BE2C (cell line): ENCODE measurements at regions not wholly inside any gene's neighbourhood (a gene's known extent, or its start where the extent isn't known, plus 50 kb on each side); places are given as distances from the start of the nearest gene placed in this dataset.
A peak's percentile ranks its signal among the peaks of the same experiment; 100 is the strongest.

Experiments used
- DNase-seq: peaks from one replicate; pipeline ENCODE4 v3.0.0-alpha.2; 2020
- H3K27me3 ChIP-seq: fragments of 250-450 bp; sonication (Bioruptor Pico); 2 replicates; pipeline ENCODE4 v1.5.1; 2020; ENCODE audit warnings: mild to moderate bottlenecking
- H3K36me3 ChIP-seq: fragments of 250-450 bp; sonication (Bioruptor Pico); 2 replicates; pipeline ENCODE4 v1.5.1; 2020; ENCODE audit warnings: mild to moderate bottlenecking
- H3K4me1 ChIP-seq: fragments of 250-450 bp; sonication (Bioruptor Pico); 2 replicates; pipeline ENCODE4 v1.5.1; 2020
- H3K4me3 ChIP-seq: 2 replicates; pipeline ENCODE4 v1.5.1; 2011; ENCODE audit warnings: low read depth, low read length
- H3K9me3 ChIP-seq: fragments of 250-450 bp; sonication (Bioruptor Pico); 2 replicates; pipeline ENCODE4 v1.5.1; 2020
- CTCF ChIP-seq: IDR thresholded peaks from 2 replicates; pipeline ENCODE4 v1.5.1; 2012; ENCODE audit warnings: mild to moderate bottlenecking, low read depth, low read length

GRCh38 chr18:73777356-73778031, 370.1 kb downstream of the FBXO15 start:
- Histone ChIP-seq H3K9me3 (no peaks in the 10 kb centered on the region), H3K27me3 (0 out of 2 replicates have a peak, but pooled peaks cover 3% of the 10 kb centered on the region), H3K4me1 (no peaks in the 10 kb centered on the region), H3K36me3 (no peaks in the 10 kb centered on the region), H3K4me3 (no peak overlapping the region)
- TF ChIP-seq CTCF = no peak
- DNase-seq = no peak

GRCh38 chr18:73774811-73775509, 372.7 kb downstream of the FBXO15 start:
- no peak for TF ChIP-seq CTCF
- H3K36me3 ChIP-seq = no peaks in the 10 kb centered on the region
- H3K27me3 ChIP-seq = 0 out of 2 replicates have a peak, but pooled peaks cover 3% of the 10 kb centered on the region
- DNase-seq = peak; percentile 12
- H3K9me3 ChIP-seq = no peaks in the 10 kb centered on the region
- H3K4me1 ChIP-seq = no peaks in the 10 kb centered on the region
- H3K4me3 ChIP-seq = no peak overlapping the region

GRCh38 chr18:73768043-73768442, 379.6 kb downstream of the FBXO15 start:
- DNase-seq = no peak
- no peak for TF ChIP-seq CTCF
- Histone ChIP-seq H3K36me3 (no peaks in the 10 kb centered on the region), H3K4me3 (no peak overlapping the region), H3K27me3 (no peaks in the 10 kb centered on the region), H3K9me3 (no peaks in the 10 kb centered on the region), H3K4me1 (no peaks in the 10 kb centered on the region)

- H3K4me1 ChIP-seq = no peaks in the 10 kb centered on the region
- H3K36me3 ChIP-seq = no peaks in the 10 kb centered on the region
- H3K4me3 ChIP-seq = no peak overlapping the region
- H3K27me3 ChIP-seq = no peaks in the 10 kb centered on the region
- TF ChIP-seq CTCF = no peak
- no peak for DNase-seq
- H3K9me3 ChIP-seq = no peaks in the 10 kb centered on the region
Measured at GRCh38 chr18:73766910-73767515, 380.6 kb downstream of the FBXO15 start.

GRCh38 chr18:73758446-73758845, 389.2 kb downstream of the FBXO15 start:
- no peak for DNase-seq
- Histone ChIP-seq H3K9me3 (no peaks in the 10 kb centered on the region), H3K27me3 (no peaks in the 10 kb centered on the region), H3K36me3 (no peaks in the 10 kb centered on the region), H3K4me3 (no peak overlapping the region), H3K4me1 (no peaks in the 10 kb centered on the region)
- no peak for TF ChIP-seq CTCF
